Lower lobe of right lung (tissue), 2 donors: ENCODE measurements at regions not wholly inside any gene's neighbourhood (a gene's known extent, or its start where the extent isn't known, plus 50 kb on each side); places are given as distances from the start of the nearest gene placed in this dataset.

Experiments used
- ATAC-seq, 2 donors: fragments of 200-7000 bp; cut with Tn5 transposase; one replicate each; pipeline ENCODE4 v1.9.1; 2020 to 2022; ENCODE audit warnings: mild to moderate bottlenecking in 2 of 2, moderate library complexity in 2 of 2
- DNase-seq: peaks from one replicate; pipeline ENCODE4 v3.0.0-alpha.2; 2020
- H3K27ac ChIP-seq: fragments of 200-600 bp; one replicate; pipeline ENCODE4 v1.8.0; 2022
- H3K27me3 ChIP-seq: fragments of 200-600 bp; one replicate; pipeline ENCODE4 v1.8.0; 2022; ENCODE audit warnings: low read depth
- H3K36me3 ChIP-seq: fragments of 200-600 bp; one replicate; pipeline ENCODE4 v1.8.0; 2022; ENCODE audit warnings: mild to moderate bottlenecking
- H3K4me1 ChIP-seq: fragments of 200-600 bp; one replicate; pipeline ENCODE4 v1.8.0; 2022
- H3K4me3 ChIP-seq: fragments of 200-600 bp; one replicate; pipeline ENCODE4 v1.8.0; 2022; ENCODE audit warnings: mild to moderate bottlenecking
- H3K9me3 ChIP-seq: fragments of 200-600 bp; one replicate; pipeline ENCODE4 v1.8.0; 2022
- CTCF ChIP-seq: fragments of 200-600 bp; IDR thresholded peaks from one replicate; pipeline ENCODE4 v1.8.0; 2022; ENCODE audit warnings: antibody characterized with exemption, mild to moderate bottlenecking
- intact Hi-C: fragments of 100-400 bp; cut with DNase I; formaldehyde crosslinking; loops from one replicate; pipeline ENCODE4 v1.11.0; 2022
- donor health status: DM: no; HTN: yes; CAD: no; lungs with severe emphysema.

- no peak for DNase-seq
- no peaks in the 10 kb centered on the region for H3K4me1 ChIP-seq
- no peak overlapping the region for H3K27ac ChIP-seq
- no peak for ATAC-seq
- intact Hi-C loops: no loop called here
- H3K9me3 ChIP-seq: no peaks in the 10 kb centered on the region
- H3K27me3 ChIP-seq: no peaks in the 10 kb centered on the region
- no peaks in the 10 kb centered on the region for H3K36me3 ChIP-seq
- TF ChIP-seq CTCF: no peak
- no peak overlapping the region for H3K4me3 ChIP-seq
Measured at GRCh38 chr6:22412994-22413393, 116.2 kb upstream of the PRL start.

GRCh38 chr6:22413681-22414311, 117.0 kb upstream of the PRL start:
- no peaks in the 10 kb centered on the region for H3K27me3 ChIP-seq
- DNase-seq: no peak
- H3K4me1 ChIP-seq: no peaks in the 10 kb centered on the region
- H3K9me3 ChIP-seq: peaks cover 7% of the 10 kb centered on the region
- no peak overlapping the region for H3K27ac ChIP-seq
- no peaks in the 10 kb centered on the region for H3K36me3 ChIP-seq
- intact Hi-C loops: no loop called here
- no peak overlapping the region for H3K4me3 ChIP-seq
- no peak for TF ChIP-seq CTCF
- ATAC-seq: no peak

GRCh38 chr6:22418714-22419113, 121.9 kb upstream of the PRL start:
- Histone ChIP-seq H3K4me3 (no peak overlapping the region), H3K9me3 (peaks cover 15% of the 10 kb centered on the region), H3K36me3 (no peaks in the 10 kb centered on the region), H3K27me3 (no peaks in the 10 kb centered on the region), H3K27ac (no peak overlapping the region), H3K4me1 (no peaks in the 10 kb centered on the region)
- DNase-seq: no peak
- intact Hi-C loops: no loop called here
- ATAC-seq: no peak
- no peak for TF ChIP-seq CTCF

GRCh38 chr6:22421198-22421597, 124.4 kb upstream of the PRL start:
- Histone ChIP-seq H3K9me3 (peaks cover 15% of the 10 kb centered on the region), H3K36me3 (no peaks in the 10 kb centered on the region), H3K4me1 (no peaks in the 10 kb centered on the region), H3K27me3 (no peaks in the 10 kb centered on the region), H3K4me3 (no peak overlapping the region), H3K27ac (no peak overlapping the region)
- ATAC-seq (no peak), DNase-seq (no peak)
- no peak for TF ChIP-seq CTCF
- intact Hi-C loops: no loop called here

- ATAC-seq (no peak), DNase-seq (no peak)
- Histone ChIP-seq H3K36me3 (no peaks in the 10 kb centered on the region), H3K4me1 (no peaks in the 10 kb centered on the region), H3K27me3 (no peaks in the 10 kb centered on the region), H3K4me3 (no peak overlapping the region), H3K9me3 (peaks cover 4% of the 10 kb centered on the region), H3K27ac (no peak overlapping the region)
- no peak for TF ChIP-seq CTCF
- intact Hi-C loops: no loop called here
Measured at GRCh38 chr6:22424196-22424595, 127.4 kb upstream of the PRL start.
